Limb (tissue), 2 donors: ENCODE measurements at regions not wholly inside any gene's neighbourhood (a gene's known extent, or its start where the extent isn't known, plus 50 kb on each side); places are given as distances from the start of the nearest gene placed in this dataset.
A peak's percentile ranks its signal among the peaks of the same experiment; 100 is the strongest.
"Not testable (repeated sequence)": the region's sequence is repeated elsewhere in the genome, so short reads cannot be mapped to it uniquely, and the experiment has no call there.

Source experiments
- DNase-seq, 2 donors: peaks; one replicate each; pipeline ENCODE4 v3.0.0-alpha.2; 2016; ENCODE audit errors: extremely low spot score in 2 of 2

- DNase-seq: no peak
These were observed 93.8 kb upstream of the OSBPL8 start for GRCh38 chr12:76653342-76653741.

- no peak for DNase-seq
These were observed 99.2 kb upstream of the ZDHHC17 start for GRCh38 chr12:76664731-76665130.

- peak in 1 of 2 donors; percentile 13 for DNase-seq
These were observed 97.6 kb upstream of the ZDHHC17 start for GRCh38 chr12:76666290-76666835.

GRCh38 chr12:76669981-76670380 lies 93.9 kb upstream of the ZDHHC17 start:
- DNase-seq: no peak

- DNase-seq: no peak
These were observed 93.1 kb upstream of the ZDHHC17 start for GRCh38 chr12:76670776-76671175.

GRCh38 chr12:76674669-76675315 lies 89.1 kb upstream of the ZDHHC17 start:
- no peak for DNase-seq

GRCh38 chr12:76676261-76676660 lies 87.7 kb upstream of the ZDHHC17 start:
- not testable (repeated sequence) for DNase-seq

GRCh38 chr12:76678992-76679391 lies 84.9 kb upstream of the ZDHHC17 start:
- no peak for DNase-seq

GRCh38 chr12:76679778-76680177 lies 84.1 kb upstream of the ZDHHC17 start:
- no peak for DNase-seq

- no peak for DNase-seq
These were observed 83.0 kb upstream of the ZDHHC17 start for GRCh38 chr12:76680940-76681339.

GRCh38 chr12:76685246-76685678 lies 78.7 kb upstream of the ZDHHC17 start:
- DNase-seq: peak; percentile 62 to 69

GRCh38 chr12:76687981-76688380 lies 75.9 kb upstream of the ZDHHC17 start:
- peak in 1 of 2 donors; percentile 90 for DNase-seq

- peak in 1 of 2 donors; percentile 38 for DNase-seq
These were observed 75.3 kb upstream of the ZDHHC17 start for GRCh38 chr12:76688631-76689030.

- DNase-seq: peak in 1 of 2 donors; percentile 16
These were observed 72.8 kb upstream of the ZDHHC17 start for GRCh38 chr12:76690921-76691700.

- DNase-seq: no peak
These were observed 71.1 kb upstream of the ZDHHC17 start for GRCh38 chr12:76692846-76693245.

- DNase-seq: no peak
These were observed 69.5 kb upstream of the ZDHHC17 start for GRCh38 chr12:76694369-76694768.

- DNase-seq: no peak
These were observed 67.7 kb upstream of the ZDHHC17 start for GRCh38 chr12:76696186-76696585.

GRCh38 chr12:76697849-76698248 lies 66.1 kb upstream of the ZDHHC17 start:
- no peak for DNase-seq

GRCh38 chr12:76698316-76698715 lies 65.6 kb upstream of the ZDHHC17 start:
- no peak for DNase-seq

- DNase-seq: no peak
These were observed 64.9 kb upstream of the ZDHHC17 start for GRCh38 chr12:76698966-76699365.

GRCh38 chr12:76701690-76702089 lies 62.2 kb upstream of the ZDHHC17 start:
- DNase-seq: no peak

- no peak for DNase-seq
These were observed 61.0 kb upstream of the ZDHHC17 start for GRCh38 chr12:76702946-76703345.

- no peak for DNase-seq
These were observed 59.2 kb upstream of the ZDHHC17 start for GRCh38 chr12:76704693-76705092.
